Smooth muscle cell (in vitro differentiated cells): ENCODE measurements at regions not wholly inside any gene's neighbourhood (a gene's known extent, or its start where the extent isn't known, plus 50 kb on each side); places are given as distances from the start of the nearest gene placed in this dataset.

Experiments used
- DNase-seq: peaks from one replicate; lab custom pipeline; 2025; ENCODE audit not compliant: unreplicated experiment; lab: John Stamatoyannopoulos, UW
- H2AFZ ChIP-seq: fragments of 200-600 bp; sonication (generic); 2 replicates; pipeline ENCODE4 v1.6.0; 2016; ENCODE audit warnings: antibody characterized with exemption, low read depth, mild to moderate bottlenecking
- H3F3A ChIP-seq: fragments of 200-600 bp; sonication (generic); 2 replicates; pipeline ENCODE4 v1.6.0; 2017; ENCODE audit warnings: antibody characterized with exemption, low read depth
- H3K27ac ChIP-seq: fragments of 200-600 bp; sonication (generic); 2 replicates; pipeline ENCODE4 v1.5.1; 2016; ENCODE audit warnings: low read depth, mild to moderate bottlenecking
- H3K27me3 ChIP-seq: fragments of 200-600 bp; sonication (generic); 2 replicates; pipeline ENCODE4 v1.6.1; 2016; ENCODE audit warnings: low read depth, mild to moderate bottlenecking
- H3K36me3 ChIP-seq: fragments of 200-600 bp; sonication (generic); 2 replicates; pipeline ENCODE4 v1.5.1; 2016; ENCODE audit warnings: low read depth
- H3K4me1 ChIP-seq: fragments of 200-600 bp; sonication (generic); 2 replicates; pipeline ENCODE4 v1.5.1; 2016; ENCODE audit warnings: low read depth
- H3K4me2 ChIP-seq: fragments of 200-600 bp; sonication (generic); 2 replicates; pipeline ENCODE4 v1.6.0; 2016; ENCODE audit warnings: mild to moderate bottlenecking
- H3K4me3 ChIP-seq: fragments of 200-600 bp; sonication (generic); 2 replicates; pipeline ENCODE4 v1.5.1; 2016; ENCODE audit warnings: mild to moderate bottlenecking
- H3K79me2 ChIP-seq: fragments of 200-600 bp; sonication (generic); 2 replicates; pipeline ENCODE4 v1.6.0; 2016; ENCODE audit warnings: low read depth, mild to moderate bottlenecking
- H3K9ac ChIP-seq: fragments of 200-600 bp; sonication (generic); 2 replicates; pipeline ENCODE4 v1.6.0; 2016; ENCODE audit warnings: low read depth
- H3K9me3 ChIP-seq: fragments of 200-600 bp; sonication (generic); replicated peaks from 2 replicates; pipeline ENCODE4 v1.5.1; 2016; ENCODE audit warnings: low read depth
- H4K20me1 ChIP-seq: fragments of 200-600 bp; sonication (generic); 2 replicates; pipeline ENCODE4 v1.6.0; 2016; ENCODE audit warnings: low read depth
- WGBS: methylation state at CpG from one replicate; pipeline ENCODE4 v1.1.7; 2016; ENCODE audit warnings: low lambda C conversion rate; 5-methylcytosine and 5-hydroxymethylcytosine counted together
- TF ChIP-seq, protein P1 (sequence below): fragments of 200-600 bp; sonication (generic); IDR thresholded peaks from 2 replicates; pipeline ENCODE4 v1.5.1; 2017; ENCODE audit warnings: borderline replicate concordance, mild to moderate bottlenecking, antibody characterized with exemption; ENCODE audit not compliant: insufficient read depth, poor library complexity, severe bottlenecking

DNA sequence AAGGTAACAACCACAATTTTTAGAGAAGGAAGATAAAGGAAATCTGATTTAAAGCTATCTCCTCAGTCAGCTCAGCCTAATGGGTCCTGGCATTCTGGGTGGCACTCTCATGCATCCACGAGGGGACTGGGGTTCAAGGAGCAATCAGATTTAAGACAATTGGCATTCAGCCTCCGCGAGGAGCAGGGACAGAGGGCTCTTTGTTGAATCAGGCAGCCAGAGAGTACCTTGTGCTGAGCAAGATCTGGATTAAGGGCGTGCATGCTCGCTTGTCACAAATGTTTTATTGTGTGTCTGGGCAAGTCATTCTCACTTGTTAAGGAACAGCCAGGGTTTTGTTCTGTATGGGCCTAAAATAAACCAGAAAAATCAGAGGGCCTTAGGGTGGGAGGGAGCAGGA, 475.3 kb upstream of the NRSN1 start:
- H4K20me1 ChIP-seq = no peaks in the 10 kb centered on the region
- H3K27ac ChIP-seq = no peak overlapping the region
- H3K4me3 ChIP-seq = no peak overlapping the region
- H3K79me2 ChIP-seq = no peaks in the 10 kb centered on the region
- H3K9ac ChIP-seq = no peak overlapping the region
- H3K4me2 ChIP-seq = no peak overlapping the region
- no peaks in the 10 kb centered on the region for H3K4me1 ChIP-seq
- no peaks in the 10 kb centered on the region for H3K9me3 ChIP-seq
- TF ChIP-seq, protein P1, sequence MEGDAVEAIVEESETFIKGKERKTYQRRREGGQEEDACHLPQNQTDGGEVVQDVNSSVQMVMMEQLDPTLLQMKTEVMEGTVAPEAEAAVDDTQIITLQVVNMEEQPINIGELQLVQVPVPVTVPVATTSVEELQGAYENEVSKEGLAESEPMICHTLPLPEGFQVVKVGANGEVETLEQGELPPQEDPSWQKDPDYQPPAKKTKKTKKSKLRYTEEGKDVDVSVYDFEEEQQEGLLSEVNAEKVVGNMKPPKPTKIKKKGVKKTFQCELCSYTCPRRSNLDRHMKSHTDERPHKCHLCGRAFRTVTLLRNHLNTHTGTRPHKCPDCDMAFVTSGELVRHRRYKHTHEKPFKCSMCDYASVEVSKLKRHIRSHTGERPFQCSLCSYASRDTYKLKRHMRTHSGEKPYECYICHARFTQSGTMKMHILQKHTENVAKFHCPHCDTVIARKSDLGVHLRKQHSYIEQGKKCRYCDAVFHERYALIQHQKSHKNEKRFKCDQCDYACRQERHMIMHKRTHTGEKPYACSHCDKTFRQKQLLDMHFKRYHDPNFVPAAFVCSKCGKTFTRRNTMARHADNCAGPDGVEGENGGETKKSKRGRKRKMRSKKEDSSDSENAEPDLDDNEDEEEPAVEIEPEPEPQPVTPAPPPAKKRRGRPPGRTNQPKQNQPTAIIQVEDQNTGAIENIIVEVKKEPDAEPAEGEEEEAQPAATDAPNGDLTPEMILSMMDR = no peak
- H2AFZ ChIP-seq = peak overlapping the region; percentile 1
- H3K36me3 ChIP-seq = no peaks in the 10 kb centered on the region
- no peak for DNase-seq
- H3K27me3 ChIP-seq = no peaks in the 10 kb centered on the region
- WGBS = 34% methylated on average over 5 of the region's 5 CpGs
- H3F3A ChIP-seq = no peaks in the 10 kb centered on the region

DNA sequence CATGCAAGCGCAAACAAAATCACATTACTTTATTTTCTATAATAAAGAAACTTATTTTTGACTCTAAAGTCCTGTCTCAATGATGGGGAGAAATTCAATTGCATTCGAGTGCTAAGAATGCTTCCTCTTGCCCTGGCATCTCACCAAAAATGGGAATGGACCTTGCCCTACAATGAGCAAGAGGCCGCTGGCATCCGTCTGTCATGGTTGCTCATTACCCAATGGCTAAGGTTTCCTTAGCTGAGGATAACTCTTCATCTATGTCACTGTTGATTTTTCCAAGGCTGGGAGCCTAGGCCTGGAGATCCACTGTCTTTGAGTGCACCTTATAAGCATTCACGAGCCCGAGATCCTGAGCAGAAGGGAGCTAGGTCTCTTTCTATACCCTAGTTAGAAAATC, 471.3 kb upstream of the NRSN1 start:
- H4K20me1 ChIP-seq = no peaks in the 10 kb centered on the region
- H3K27me3 ChIP-seq = no peaks in the 10 kb centered on the region
- peak overlapping the region; percentile 38 for H2AFZ ChIP-seq
- H3K9me3 ChIP-seq = no peaks in the 10 kb centered on the region
- H3K4me3 ChIP-seq = no peak overlapping the region
- no peaks in the 10 kb centered on the region for H3K79me2 ChIP-seq
- 87% methylated on average over 6 of the region's 6 CpGs for WGBS
- H3K4me2 ChIP-seq = no peak overlapping the region
- H3K36me3 ChIP-seq = no peaks in the 10 kb centered on the region
- H3K4me1 ChIP-seq = peaks cover 6% of the 10 kb centered on the region
- H3F3A ChIP-seq = no peaks in the 10 kb centered on the region
- H3K9ac ChIP-seq = no peak overlapping the region
- DNase-seq = no peak
- no peak overlapping the region for H3K27ac ChIP-seq
- TF ChIP-seq, protein P1 = no peak

- H3K27ac ChIP-seq = no peak overlapping the region
These were observed 470.5 kb upstream of the NRSN1 start for GRCh38 chr6:23655525-23655924.

More at GRCh38 chr6:23655525-23655924, 470.5 kb upstream of the NRSN1 start:
- H3K79me2 ChIP-seq = no peaks in the 10 kb centered on the region
- H3K9ac ChIP-seq = no peak overlapping the region
- DNase-seq = no peak
- TF ChIP-seq, protein P1 = no peak
- no peaks in the 10 kb centered on the region for H3K27me3 ChIP-seq
- H2AFZ ChIP-seq = peak overlapping the region; percentile 38
- H4K20me1 ChIP-seq = no peaks in the 10 kb centered on the region
- H3K9me3 ChIP-seq = no peaks in the 10 kb centered on the region
- no peaks in the 10 kb centered on the region for H3F3A ChIP-seq
- no peak overlapping the region for H3K4me3 ChIP-seq
- WGBS = 77% methylated on average over 3 of the region's 3 CpGs
- H3K36me3 ChIP-seq = no peaks in the 10 kb centered on the region
- peaks cover 6% of the 10 kb centered on the region for H3K4me1 ChIP-seq
- no peak overlapping the region for H3K4me2 ChIP-seq
